ENCODE measurements at regions not wholly inside any gene's neighbourhood (a gene's known extent, or its start where the extent isn't known, plus 50 kb on each side); places are given as distances from the start of the nearest gene placed in this dataset.

DNA sequence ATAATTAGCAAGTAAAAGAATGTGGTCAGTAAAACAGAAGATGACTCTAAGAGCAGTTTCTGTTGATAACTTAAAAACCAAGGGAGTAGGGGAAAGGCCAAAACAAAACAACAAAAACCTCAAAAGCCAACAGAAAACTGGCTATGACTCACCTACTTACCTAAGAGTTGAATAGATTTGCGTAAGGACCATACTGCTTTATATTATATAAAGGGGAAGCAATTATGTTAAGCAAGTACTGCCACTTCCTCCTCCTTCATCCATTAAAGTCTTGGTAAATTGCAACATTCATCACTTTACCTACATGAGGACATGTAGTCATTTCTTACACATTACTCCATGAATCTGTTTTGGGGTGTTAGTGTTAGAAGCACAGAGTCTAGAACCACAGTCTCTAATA lies 85.9 kb upstream of the FAM47A start:
- DNase-seq (no peak), ATAC-seq (no peak)
- intact Hi-C loops (cut with DNase I): no loop called here
- Histone ChIP-seq H3K27me3 (no peaks in the 10 kb centered on the region), H3K4me3 (no peak overlapping the region), H3K36me3 (no peaks in the 10 kb centered on the region), H3K27ac (no peak overlapping the region), H3K9me3 (peaks cover 0 to 16% (median 0%) of the 10 kb centered on the region in 11 donors), H3K4me1 (no peaks in the 10 kb centered on the region)
- WGBS, 2 donors: 85 to 95% methylated on average over 1 of the region's 1 CpG
- no peak for TF ChIP-seq CTCF (IDR thresholded peaks at IDR 0.05)

- 63 to 78% methylated on average over 1 of the region's 1 CpG for WGBS, 2 donors
- ATAC-seq: no peak
These were observed 65.8 kb upstream of the FAM47A start for GRCh38 chrX:34197946-34198345.

More at GRCh38 chrX:34197946-34198345, 65.8 kb upstream of the FAM47A start:
- intact Hi-C loops (cut with DNase I): no loop called here
- Histone ChIP-seq H3K4me1 (no peaks in the 10 kb centered on the region), H3K36me3 (no peaks in the 10 kb centered on the region), H3K4me3 (no peak overlapping the region), H3K27ac (no peak overlapping the region), H3K9me3 (peaks cover 0 to 4% (median 0%) of the 10 kb centered on the region in 11 donors), H3K27me3 (no peaks in the 10 kb centered on the region)
- no peak for TF ChIP-seq CTCF (IDR thresholded peaks at IDR 0.05)
- no peak for DNase-seq

Measured in heart right ventricle (tissue), 16 donors.